MG63 (cell line): ENCODE measurements at regions not wholly inside any gene's neighbourhood (a gene's known extent, or its start where the extent isn't known, plus 50 kb on each side); places are given as distances from the start of the nearest gene placed in this dataset.
"Not testable (repeated sequence)": the region's sequence is repeated elsewhere in the genome, so short reads cannot be mapped to it uniquely, and the experiment has no call there.

Experiments
- DNase-seq: peaks from one replicate; pipeline ENCODE4 v3.0.0-alpha.2; 2020
- H3K27me3 ChIP-seq: fragments of 250-450 bp; sonication (Bioruptor Pico); 2 replicates; pipeline ENCODE4 v1.5.1; 2020; ENCODE audit warnings: mild to moderate bottlenecking, moderate library complexity
- H3K36me3 ChIP-seq: fragments of 250-450 bp; sonication (Bioruptor Pico); 2 replicates; pipeline ENCODE4 v1.5.1; 2020; ENCODE audit warnings: mild to moderate bottlenecking, moderate library complexity
- H3K4me3 ChIP-seq: fragments of 250-450 bp; sonication (Bioruptor Pico); 2 replicates; pipeline ENCODE4 v1.5.1; 2020; ENCODE audit warnings: mild to moderate bottlenecking, moderate library complexity
- H3K9me3 ChIP-seq: fragments of 250-450 bp; sonication (Bioruptor Pico); 2 replicates; pipeline ENCODE4 v1.5.1; 2020; ENCODE audit warnings: mild to moderate bottlenecking, moderate library complexity

- H3K36me3 ChIP-seq = no peaks in the 10 kb centered on the region
- no peaks in the 10 kb centered on the region for H3K9me3 ChIP-seq
- no peak overlapping the region for H3K4me3 ChIP-seq
- no peak for DNase-seq
- no peaks in the 10 kb centered on the region for H3K27me3 ChIP-seq
Observed at GRCh38 chr6:167472148-167472547, 147.3 kb downstream of the TTLL2 start.

GRCh38 chr6:167472880-167473279 is 148.0 kb downstream of the TTLL2 start:
- H3K4me3 ChIP-seq = no peak overlapping the region
- no peaks in the 10 kb centered on the region for H3K27me3 ChIP-seq
- no peaks in the 10 kb centered on the region for H3K36me3 ChIP-seq
- no peak for DNase-seq
- H3K9me3 ChIP-seq = no peaks in the 10 kb centered on the region

GRCh38 chr6:167474171-167474570 is 149.3 kb downstream of the TTLL2 start:
- no peak for DNase-seq
- no peak overlapping the region for H3K4me3 ChIP-seq
- H3K27me3 ChIP-seq = no peaks in the 10 kb centered on the region
- H3K36me3 ChIP-seq = no peaks in the 10 kb centered on the region
- no peaks in the 10 kb centered on the region for H3K9me3 ChIP-seq

GRCh38 chr6:167474725-167475124 is 149.8 kb downstream of the TTLL2 start:
- DNase-seq = no peak
- H3K36me3 ChIP-seq = no peaks in the 10 kb centered on the region
- H3K4me3 ChIP-seq = no peak overlapping the region
- H3K27me3 ChIP-seq = no peaks in the 10 kb centered on the region
- H3K9me3 ChIP-seq = no peaks in the 10 kb centered on the region

- H3K27me3 ChIP-seq = no peaks in the 10 kb centered on the region
- DNase-seq = no peak
- H3K36me3 ChIP-seq = no peaks in the 10 kb centered on the region
- H3K4me3 ChIP-seq = no peak overlapping the region
- no peaks in the 10 kb centered on the region for H3K9me3 ChIP-seq
Observed at GRCh38 chr6:167475947-167476346, 151.1 kb downstream of the TTLL2 start.

GRCh38 chr6:167476844-167477595 is 152.1 kb downstream of the TTLL2 start:
- DNase-seq = no peak
- H3K9me3 ChIP-seq = no peaks in the 10 kb centered on the region

GRCh38 chr6:167477688-167478087 is 152.8 kb downstream of the TTLL2 start:
- DNase-seq = no peak
- Histone ChIP-seq H3K36me3 (no peaks in the 10 kb centered on the region), H3K27me3 (no peaks in the 10 kb centered on the region; the same call in 1 of the 2 replicates), H3K4me3 (no peak overlapping the region), H3K9me3 (no peaks in the 10 kb centered on the region)

More at GRCh38 chr6:167476844-167477595, 152.1 kb downstream of the TTLL2 start:
- H3K27me3 ChIP-seq = no peaks in the 10 kb centered on the region
- H3K36me3 ChIP-seq = no peaks in the 10 kb centered on the region
- no peak overlapping the region for H3K4me3 ChIP-seq

GRCh38 chr6:167479301-167479700 is 154.4 kb downstream of the TTLL2 start:
- DNase-seq = no peak
- Histone ChIP-seq H3K9me3 (no peaks in the 10 kb centered on the region), H3K4me3 (no peak overlapping the region), H3K36me3 (no peaks in the 10 kb centered on the region), H3K27me3 (no peaks in the 10 kb centered on the region; the same call in 1 of the 2 replicates)

GRCh38 chr6:167479901-167480648 is 155.2 kb downstream of the TTLL2 start:
- no peak for DNase-seq
- no peaks in the 10 kb centered on the region for H3K9me3 ChIP-seq
- no peaks in the 10 kb centered on the region for H3K36me3 ChIP-seq
- H3K4me3 ChIP-seq = no peak overlapping the region
- no peaks in the 10 kb centered on the region; the same call in 1 of the 2 replicates for H3K27me3 ChIP-seq

GRCh38 chr6:167481307-167481926 is 156.5 kb downstream of the TTLL2 start:
- DNase-seq = no peak
- Histone ChIP-seq H3K4me3 (no peak overlapping the region), H3K36me3 (no peaks in the 10 kb centered on the region), H3K27me3 (no peaks in the 10 kb centered on the region; the same call in 1 of the 2 replicates), H3K9me3 (no peaks in the 10 kb centered on the region)

- not testable (repeated sequence) for H3K36me3 ChIP-seq, DNase-seq, H3K9me3 ChIP-seq, H3K4me3 ChIP-seq, H3K27me3 ChIP-seq
Observed at GRCh38 chr6:167482801-167483200, 157.9 kb downstream of the TTLL2 start.

- DNase-seq = no peak
- H3K36me3 ChIP-seq = no peaks in the 10 kb centered on the region
- no peak overlapping the region for H3K4me3 ChIP-seq
- H3K9me3 ChIP-seq = no peaks in the 10 kb centered on the region
- no peaks in the 10 kb centered on the region; the same call in 1 of the 2 replicates for H3K27me3 ChIP-seq
Observed at GRCh38 chr6:167485186-167485978, 160.5 kb downstream of the TTLL2 start.

GRCh38 chr6:167487749-167488664 is 163.1 kb downstream of the TTLL2 start:
- H3K9me3 ChIP-seq = no peaks in the 10 kb centered on the region
- no peak overlapping the region for H3K4me3 ChIP-seq
- H3K27me3 ChIP-seq = no peaks in the 10 kb centered on the region
- no peak for DNase-seq
- H3K36me3 ChIP-seq = no peaks in the 10 kb centered on the region

GRCh38 chr6:167491438-167492099 is 166.7 kb downstream of the TTLL2 start:
- no peaks in the 10 kb centered on the region for H3K27me3 ChIP-seq
- no peaks in the 10 kb centered on the region for H3K36me3 ChIP-seq
- no peak for DNase-seq
- no peak overlapping the region for H3K4me3 ChIP-seq
- no peaks in the 10 kb centered on the region for H3K9me3 ChIP-seq

- DNase-seq = no peak
- H3K4me3 ChIP-seq = no peak overlapping the region
- H3K36me3 ChIP-seq = no peaks in the 10 kb centered on the region
- H3K27me3 ChIP-seq = no peaks in the 10 kb centered on the region
- no peaks in the 10 kb centered on the region for H3K9me3 ChIP-seq
Observed at GRCh38 chr6:167492100-167492449, 167.2 kb downstream of the TTLL2 start.
